ENCODE measurements at regions not wholly inside any gene's neighbourhood (a gene's known extent, or its start where the extent isn't known, plus 50 kb on each side); places are given as distances from the start of the nearest gene placed in this dataset.

DNA sequence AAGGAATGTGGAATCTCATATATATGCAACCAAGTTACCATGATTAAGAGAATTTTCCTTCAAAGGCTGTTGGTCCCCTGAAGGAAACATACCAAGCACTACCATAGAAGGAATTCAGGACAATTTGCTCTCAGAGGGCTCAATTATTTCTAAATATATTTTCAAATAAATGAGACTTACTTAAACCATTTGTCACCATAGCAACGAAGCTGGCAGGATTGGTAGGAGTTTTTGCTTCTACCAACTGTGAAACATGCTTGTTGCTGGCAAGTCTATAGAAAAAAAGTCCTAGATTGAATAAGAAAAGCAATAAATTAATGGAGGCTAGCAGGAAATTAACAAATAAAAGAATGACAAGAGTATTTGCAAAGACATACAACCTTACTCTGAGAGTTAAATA, 156.9 kb upstream of the NPSR1 start:
- no peak overlapping the region for H3K4me3 ChIP-seq
- H3K9me3 ChIP-seq = no peaks in the 10 kb centered on the region
- no peaks in the 10 kb centered on the region for H3K27me3 ChIP-seq
- 69 to 76% methylated on average over 1 of the region's 1 CpG for WGBS, 2 donors
- no peaks in the 10 kb centered on the region for H3K4me1 ChIP-seq
- intact Hi-C loops (cut with DNase I; ENCODE audit: low total_unique reads) = no loop called here
- H3K27ac ChIP-seq = no peak overlapping the region
- DNase-seq = no peak
- H3K36me3 ChIP-seq (ENCODE audit: low read depth, missing control alignments) = no peaks in the 10 kb centered on the region
- TF ChIP-seq, protein P1, sequence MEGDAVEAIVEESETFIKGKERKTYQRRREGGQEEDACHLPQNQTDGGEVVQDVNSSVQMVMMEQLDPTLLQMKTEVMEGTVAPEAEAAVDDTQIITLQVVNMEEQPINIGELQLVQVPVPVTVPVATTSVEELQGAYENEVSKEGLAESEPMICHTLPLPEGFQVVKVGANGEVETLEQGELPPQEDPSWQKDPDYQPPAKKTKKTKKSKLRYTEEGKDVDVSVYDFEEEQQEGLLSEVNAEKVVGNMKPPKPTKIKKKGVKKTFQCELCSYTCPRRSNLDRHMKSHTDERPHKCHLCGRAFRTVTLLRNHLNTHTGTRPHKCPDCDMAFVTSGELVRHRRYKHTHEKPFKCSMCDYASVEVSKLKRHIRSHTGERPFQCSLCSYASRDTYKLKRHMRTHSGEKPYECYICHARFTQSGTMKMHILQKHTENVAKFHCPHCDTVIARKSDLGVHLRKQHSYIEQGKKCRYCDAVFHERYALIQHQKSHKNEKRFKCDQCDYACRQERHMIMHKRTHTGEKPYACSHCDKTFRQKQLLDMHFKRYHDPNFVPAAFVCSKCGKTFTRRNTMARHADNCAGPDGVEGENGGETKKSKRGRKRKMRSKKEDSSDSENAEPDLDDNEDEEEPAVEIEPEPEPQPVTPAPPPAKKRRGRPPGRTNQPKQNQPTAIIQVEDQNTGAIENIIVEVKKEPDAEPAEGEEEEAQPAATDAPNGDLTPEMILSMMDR (IDR thresholded peaks at IDR 0.05) = no peak
- TF ChIP-seq POLR2A (IDR thresholded peaks at IDR 0.05) = no peak

DNA sequence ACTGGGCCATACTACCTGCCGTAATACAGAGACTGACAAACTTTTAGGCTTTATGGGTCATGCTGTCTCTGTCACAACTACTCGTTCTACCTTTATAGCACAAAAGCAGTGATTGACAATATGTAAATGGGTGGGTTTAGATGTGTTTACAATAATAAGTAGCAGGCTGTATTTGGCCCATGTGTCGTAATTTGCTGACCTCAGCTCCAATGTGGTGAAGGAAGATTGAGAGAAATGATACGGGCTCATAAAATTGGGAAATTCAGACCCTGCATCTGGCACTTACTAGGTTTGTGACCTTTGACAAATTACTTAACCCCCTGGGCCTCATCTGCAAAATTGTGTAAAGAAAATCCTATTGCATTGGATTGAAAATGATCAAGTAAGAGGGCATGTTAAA, 150.8 kb upstream of the NPSR1 start:
- WGBS, 2 donors = 89 to 92% methylated on average over 4 of the region's 4 CpGs

DNA sequence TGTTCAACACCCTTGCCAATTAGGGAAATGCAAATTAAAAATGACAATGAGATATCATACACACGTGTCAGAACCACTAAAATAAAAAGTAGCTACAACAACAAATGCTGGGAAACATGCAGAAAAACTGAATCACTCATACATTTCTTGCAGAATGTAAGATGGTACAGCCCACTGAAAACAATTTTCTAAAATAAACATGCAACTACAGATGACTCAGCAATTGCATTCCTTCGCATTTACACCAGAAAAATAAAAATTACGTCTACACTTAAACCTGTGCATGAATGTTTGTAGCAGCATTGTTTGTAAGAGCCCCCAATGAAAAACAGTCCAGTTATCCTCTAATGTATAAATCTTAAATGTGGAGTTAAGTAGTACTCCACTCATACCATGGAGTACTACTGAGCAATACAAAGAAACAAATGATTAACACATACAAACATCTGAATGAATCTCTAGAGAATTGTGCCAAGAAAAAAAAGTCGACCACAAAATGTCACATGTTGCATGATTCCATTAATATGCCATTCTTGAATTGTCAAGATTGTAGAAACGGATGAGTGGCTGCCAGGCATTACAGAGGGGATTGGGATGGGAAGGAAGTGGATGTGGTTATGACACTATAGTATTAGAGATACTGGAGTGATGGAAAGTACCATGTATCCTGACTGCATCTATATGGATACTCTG, 134.6 kb upstream of the NPSR1 start:
- Histone ChIP-seq H3K9me3 (no peaks in the 10 kb centered on the region), H3K27me3 (no peaks in the 10 kb centered on the region), H3K4me3 (no peak overlapping the region), H3K4me1 (no peaks in the 10 kb centered on the region), H3K27ac (no peak overlapping the region), H3K36me3 (ENCODE audit: low read depth, missing control alignments) (no peaks in the 10 kb centered on the region)
- DNase-seq = no peak
- WGBS, 2 donors = 76 to 78% methylated on average over 5 of the region's 5 CpGs
- intact Hi-C loops (cut with DNase I; ENCODE audit: low total_unique reads) = no loop called here
- no peak for TF ChIP-seq POLR2A (IDR thresholded peaks at IDR 0.05)
- TF ChIP-seq, protein P1 (IDR thresholded peaks at IDR 0.05) = no peak

More for the DNA sequence above, 150.8 kb upstream of the NPSR1 start:
- DNase-seq = no peak
- Histone ChIP-seq H3K4me1 (no peaks in the 10 kb centered on the region), H3K4me3 (no peak overlapping the region), H3K9me3 (no peaks in the 10 kb centered on the region), H3K36me3 (ENCODE audit: low read depth, missing control alignments) (no peaks in the 10 kb centered on the region), H3K27me3 (no peaks in the 10 kb centered on the region), H3K27ac (no peak overlapping the region)
- TF ChIP-seq, protein P1 (IDR thresholded peaks at IDR 0.05) = no peak
- TF ChIP-seq POLR2A (IDR thresholded peaks at IDR 0.05) = no peak
- intact Hi-C loops (cut with DNase I; ENCODE audit: low total_unique reads) = no loop called here

DNA sequence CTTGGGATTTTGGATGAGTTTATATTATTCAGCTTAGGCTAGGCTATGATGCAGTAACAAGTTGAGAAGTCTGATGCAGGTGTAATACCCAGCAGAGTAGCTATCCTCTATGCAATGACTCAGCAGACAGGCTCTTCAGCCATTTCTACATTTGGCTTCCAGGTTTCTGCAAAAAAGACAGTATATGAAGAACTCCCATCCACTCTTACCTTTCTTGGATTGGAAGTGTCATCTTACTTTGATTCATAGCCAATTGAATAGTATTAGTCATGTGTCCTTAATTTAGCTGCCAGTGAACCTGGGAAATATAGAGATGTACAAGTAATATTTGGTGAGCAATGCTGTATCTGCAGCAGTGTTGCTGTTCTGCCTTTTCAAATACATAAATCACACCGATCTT, 127.8 kb upstream of the NPSR1 start:
- intact Hi-C loops (cut with DNase I; ENCODE audit: low total_unique reads) = no loop called here
- H3K4me3 ChIP-seq = no peak overlapping the region
- no peak for DNase-seq
- TF ChIP-seq, protein P1 (IDR thresholded peaks at IDR 0.05) = no peak
- no peak for TF ChIP-seq POLR2A (IDR thresholded peaks at IDR 0.05)
- H3K27ac ChIP-seq = no peak overlapping the region
- WGBS, 2 donors = 86 to 96% methylated on average over 1 of the region's 1 CpG
- no peaks in the 10 kb centered on the region for H3K4me1 ChIP-seq
- H3K27me3 ChIP-seq = no peaks in the 10 kb centered on the region
- no peaks in the 10 kb centered on the region for H3K36me3 ChIP-seq (ENCODE audit: low read depth, missing control alignments)
- no peaks in the 10 kb centered on the region for H3K9me3 ChIP-seq

DNA sequence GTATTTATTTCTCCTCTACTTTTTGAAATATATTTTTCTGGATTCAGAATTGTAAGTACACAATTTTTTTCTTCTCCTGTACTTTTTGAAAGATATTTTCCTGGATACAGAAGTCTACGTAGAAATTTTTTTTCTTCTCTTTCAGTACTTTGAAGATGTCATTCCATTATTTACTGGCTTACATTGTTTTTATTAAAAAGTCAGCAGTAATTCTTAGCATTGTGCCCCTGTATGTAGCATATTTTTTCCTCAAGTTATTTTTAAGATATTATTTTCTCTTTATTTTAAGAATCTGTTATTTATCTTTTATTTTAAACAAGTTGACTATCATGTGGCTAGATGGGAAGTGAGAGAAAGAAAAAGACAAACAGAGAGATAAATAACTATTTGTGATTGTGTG, 119.0 kb upstream of the NPSR1 start:
- WGBS, 2 donors = 80 to 91% methylated on average over 1 of the region's 1 CpG
- Histone ChIP-seq H3K27ac (no peak overlapping the region), H3K27me3 (no peaks in the 10 kb centered on the region), H3K4me3 (no peak overlapping the region), H3K9me3 (no peaks in the 10 kb centered on the region), H3K4me1 (no peaks in the 10 kb centered on the region), H3K36me3 (ENCODE audit: low read depth, missing control alignments) (no peaks in the 10 kb centered on the region)
- DNase-seq = no peak
- intact Hi-C loops (cut with DNase I; ENCODE audit: low total_unique reads) = no loop called here
- no peak for TF ChIP-seq POLR2A (IDR thresholded peaks at IDR 0.05)
- TF ChIP-seq, protein P1 (IDR thresholded peaks at IDR 0.05) = no peak

All from testis (tissue), 2 donors.